Smooth muscle cell (in vitro differentiated cells): ENCODE measurements at regions not wholly inside any gene's neighbourhood (a gene's known extent, or its start where the extent isn't known, plus 50 kb on each side); places are given as distances from the start of the nearest gene placed in this dataset.
"Not testable (repeated sequence)": the region's sequence is repeated elsewhere in the genome, so short reads cannot be mapped to it uniquely, and the experiment has no call there.

Experiments used
- DNase-seq: peaks from one replicate; lab custom pipeline; 2025; ENCODE audit not compliant: unreplicated experiment; lab: John Stamatoyannopoulos, UW
- H2AFZ ChIP-seq: fragments of 200-600 bp; sonication (generic); 2 replicates; pipeline ENCODE4 v1.6.0; 2016; ENCODE audit warnings: antibody characterized with exemption, low read depth, mild to moderate bottlenecking
- H3F3A ChIP-seq: fragments of 200-600 bp; sonication (generic); 2 replicates; pipeline ENCODE4 v1.6.0; 2017; ENCODE audit warnings: antibody characterized with exemption, low read depth
- H3K27ac ChIP-seq: fragments of 200-600 bp; sonication (generic); 2 replicates; pipeline ENCODE4 v1.5.1; 2016; ENCODE audit warnings: low read depth, mild to moderate bottlenecking
- H3K27me3 ChIP-seq: fragments of 200-600 bp; sonication (generic); 2 replicates; pipeline ENCODE4 v1.6.1; 2016; ENCODE audit warnings: low read depth, mild to moderate bottlenecking
- H3K36me3 ChIP-seq: fragments of 200-600 bp; sonication (generic); 2 replicates; pipeline ENCODE4 v1.5.1; 2016; ENCODE audit warnings: low read depth
- H3K4me1 ChIP-seq: fragments of 200-600 bp; sonication (generic); 2 replicates; pipeline ENCODE4 v1.5.1; 2016; ENCODE audit warnings: low read depth
- H3K4me2 ChIP-seq: fragments of 200-600 bp; sonication (generic); 2 replicates; pipeline ENCODE4 v1.6.0; 2016; ENCODE audit warnings: mild to moderate bottlenecking
- H3K4me3 ChIP-seq: fragments of 200-600 bp; sonication (generic); 2 replicates; pipeline ENCODE4 v1.5.1; 2016; ENCODE audit warnings: mild to moderate bottlenecking
- H3K79me2 ChIP-seq: fragments of 200-600 bp; sonication (generic); 2 replicates; pipeline ENCODE4 v1.6.0; 2016; ENCODE audit warnings: low read depth, mild to moderate bottlenecking
- H3K9ac ChIP-seq: fragments of 200-600 bp; sonication (generic); 2 replicates; pipeline ENCODE4 v1.6.0; 2016; ENCODE audit warnings: low read depth
- H3K9me3 ChIP-seq: fragments of 200-600 bp; sonication (generic); replicated peaks from 2 replicates; pipeline ENCODE4 v1.5.1; 2016; ENCODE audit warnings: low read depth
- H4K20me1 ChIP-seq: fragments of 200-600 bp; sonication (generic); 2 replicates; pipeline ENCODE4 v1.6.0; 2016; ENCODE audit warnings: low read depth
- CTCF ChIP-seq: fragments of 200-600 bp; sonication (generic); IDR thresholded peaks from 2 replicates; pipeline ENCODE4 v1.5.1; 2017; ENCODE audit warnings: borderline replicate concordance, mild to moderate bottlenecking, antibody characterized with exemption; ENCODE audit not compliant: insufficient read depth, poor library complexity, severe bottlenecking
- WGBS: methylation state at CpG from one replicate; pipeline ENCODE4 v1.1.7; 2016; ENCODE audit warnings: low lambda C conversion rate; 5-methylcytosine and 5-hydroxymethylcytosine counted together

GRCh38 chr12:60230056-60230455 is 634.2 kb downstream of the SLC16A7 start:
- 70% methylated on average over 4 of the region's 4 CpGs for WGBS
- H4K20me1 ChIP-seq, result no peaks in the 10 kb centered on the region

GRCh38 chr12:60231303-60231702 is 635.5 kb downstream of the SLC16A7 start:
- no peak overlapping the region for H3K9ac ChIP-seq
- no peaks in the 10 kb centered on the region for H3K27me3 ChIP-seq
- no peaks in the 10 kb centered on the region for H3K4me1 ChIP-seq
- no peaks in the 10 kb centered on the region for H3K36me3 ChIP-seq
- H3K9me3 ChIP-seq, result no peaks in the 10 kb centered on the region
- 51% methylated on average over 3 of the region's 3 CpGs for WGBS
- H2AFZ ChIP-seq, result no peak overlapping the region
- no peak for TF ChIP-seq CTCF
- no peak overlapping the region for H3K4me3 ChIP-seq
- DNase-seq, result no peak
- H4K20me1 ChIP-seq, result no peaks in the 10 kb centered on the region
- no peak overlapping the region for H3K27ac ChIP-seq
- no peaks in the 10 kb centered on the region for H3F3A ChIP-seq
- no peaks in the 10 kb centered on the region for H3K79me2 ChIP-seq
- H3K4me2 ChIP-seq, result no peak overlapping the region

More at GRCh38 chr12:60230056-60230455, 634.2 kb downstream of the SLC16A7 start:
- Histone ChIP-seq H3K27me3 (no peaks in the 10 kb centered on the region), H3K27ac (no peak overlapping the region), H3K79me2 (no peaks in the 10 kb centered on the region), H3K9ac (no peak overlapping the region), H3F3A (no peaks in the 10 kb centered on the region), H3K4me3 (no peak overlapping the region), H3K4me1 (no peaks in the 10 kb centered on the region), H2AFZ (peak overlapping the region; percentile 20), H3K4me2 (no peak overlapping the region), H3K36me3 (no peaks in the 10 kb centered on the region), H3K9me3 (no peaks in the 10 kb centered on the region)
- no peak for DNase-seq
- no peak for TF ChIP-seq CTCF

- no peak for TF ChIP-seq CTCF
- no peak overlapping the region for H3K9ac ChIP-seq
- H3K27ac ChIP-seq, result no peak overlapping the region
- no peaks in the 10 kb centered on the region for H3K27me3 ChIP-seq
- H3K4me2 ChIP-seq, result no peak overlapping the region
- no peak overlapping the region for H2AFZ ChIP-seq
- DNase-seq, result no peak
- H3K9me3 ChIP-seq, result no peaks in the 10 kb centered on the region
- H3K79me2 ChIP-seq, result no peaks in the 10 kb centered on the region
- H3K36me3 ChIP-seq, result no peaks in the 10 kb centered on the region
- H3F3A ChIP-seq, result no peaks in the 10 kb centered on the region
- WGBS, result 91% methylated on average over 7 of the region's 7 CpGs
- no peak overlapping the region for H3K4me3 ChIP-seq
- H4K20me1 ChIP-seq, result no peaks in the 10 kb centered on the region
- H3K4me1 ChIP-seq, result no peaks in the 10 kb centered on the region
Measured at GRCh38 chr12:60231976-60232907, 636.4 kb downstream of the SLC16A7 start.

- not testable (repeated sequence) for H3K9me3 ChIP-seq, H3F3A ChIP-seq, H2AFZ ChIP-seq, H4K20me1 ChIP-seq, H3K36me3 ChIP-seq, H3K4me3 ChIP-seq, H3K27me3 ChIP-seq, H3K79me2 ChIP-seq, H3K27ac ChIP-seq, H3K4me2 ChIP-seq, DNase-seq, H3K9ac ChIP-seq, H3K4me1 ChIP-seq
- 68% methylated on average over 10 of the region's 10 CpGs for WGBS
Measured at GRCh38 chr12:60234611-60235195, 638.9 kb downstream of the SLC16A7 start.
